BLaER1 treated with 17β-estradiol and CSF1 and Interleukin-3, amounts not matched to agents 10 nM and 100 nM (cell line): ENCODE measurements at regions not wholly inside any gene's neighbourhood (a gene's known extent, or its start where the extent isn't known, plus 50 kb on each side); places are given as distances from the start of the nearest gene placed in this dataset.

Source experiments
- H3K27ac ChIP-seq, 11 experiments: shearing (Covaris generic); formaldehyde crosslinking; 2 replicates each; pipeline ENCODE4 v1.8.1; 2022
- H3K27me3 ChIP-seq, 11 experiments: shearing (Covaris generic); formaldehyde crosslinking; 2 replicates each; pipeline ENCODE4 v1.8.1; 2022
- H3K36me3 ChIP-seq, 11 experiments: shearing (Covaris generic); formaldehyde crosslinking; 2 replicates each; pipeline ENCODE4 v1.8.1; 2022
- H3K4me1 ChIP-seq, 10 experiments: shearing (Covaris generic); formaldehyde crosslinking; 2 replicates each; pipeline ENCODE4 v1.8.1; 2022
- H3K4me2 ChIP-seq, 11 experiments: shearing (Covaris generic); formaldehyde crosslinking; 2 replicates each; pipeline ENCODE4 v1.8.1; 2022
- H3K4me3 ChIP-seq, 10 experiments: shearing (Covaris generic); formaldehyde crosslinking; 2 replicates each; pipeline ENCODE4 v1.8.1; 2022
- H3K9ac ChIP-seq, 11 experiments: shearing (Covaris generic); formaldehyde crosslinking; 2 replicates each; pipeline ENCODE4 v1.8.1; 2022
- H3K9me3 ChIP-seq, 11 experiments: shearing (Covaris generic); formaldehyde crosslinking; replicated peaks in 1 of 11; 2 replicates each; pipeline ENCODE4 v1.8.1; 2022
- H4K20me1 ChIP-seq, 11 experiments: shearing (Covaris generic); formaldehyde crosslinking; 2 replicates each; pipeline ENCODE4 v1.8.1; 2022
- Cebpa-rat ChIP-seq, 11 experiments: shearing (Covaris generic); IDR thresholded peaks; 2 replicates each; pipeline ENCODE4 v1.8.1; 2022

GRCh38 chr19:29075149-29075548 lies 137.8 kb downstream of the UQCRFS1 start:
- H3K27ac ChIP-seq = no peak overlapping the region
- H3K4me3 ChIP-seq = no peak overlapping the region
- no peak overlapping the region for H3K9ac ChIP-seq
- TF ChIP-seq Cebpa-rat (IDR thresholded peaks at IDR 0.05) = no peak
- H4K20me1 ChIP-seq = no peaks in the 10 kb centered on the region; a peak in 1 of 22 replicates
- H3K4me1 ChIP-seq = no peaks in the 10 kb centered on the region
- H3K9me3 ChIP-seq = no peaks in the 10 kb centered on the region
- no peaks in the 10 kb centered on the region for H3K27me3 ChIP-seq
- no peak overlapping the region for H3K4me2 ChIP-seq
- H3K36me3 ChIP-seq = no peaks in the 10 kb centered on the region

DNA sequence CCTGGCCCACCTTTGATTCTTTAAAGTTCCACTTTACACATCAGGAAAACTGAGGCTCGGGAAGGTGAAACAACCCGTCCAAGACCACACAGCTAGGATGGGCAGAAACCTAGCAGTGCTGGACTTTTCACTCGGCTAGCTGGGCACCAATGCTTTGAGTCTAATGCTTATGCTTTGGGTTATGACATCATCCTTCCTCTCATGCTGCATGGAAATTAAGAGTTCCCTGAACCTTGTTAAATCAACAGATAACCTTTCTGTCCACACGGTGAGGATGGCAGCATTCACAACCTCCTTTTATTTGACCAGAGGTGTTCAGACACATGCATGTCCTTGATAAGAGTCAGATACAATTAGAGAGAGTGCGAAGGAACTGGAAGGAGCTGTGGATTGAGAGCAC lies 138.4 kb downstream of the UQCRFS1 start:
- Histone ChIP-seq H3K27ac (no peak overlapping the region), H3K27me3 (no peaks in the 10 kb centered on the region), H3K4me2 (no peak overlapping the region), H3K4me3 (no peak overlapping the region), H3K9ac (no peak overlapping the region), H3K36me3 (no peaks in the 10 kb centered on the region), H3K4me1 (no peaks in the 10 kb centered on the region), H4K20me1 (no peaks in the 10 kb centered on the region), H3K9me3 (no peaks in the 10 kb centered on the region)
- no peak for TF ChIP-seq Cebpa-rat (IDR thresholded peaks at IDR 0.05)

DNA sequence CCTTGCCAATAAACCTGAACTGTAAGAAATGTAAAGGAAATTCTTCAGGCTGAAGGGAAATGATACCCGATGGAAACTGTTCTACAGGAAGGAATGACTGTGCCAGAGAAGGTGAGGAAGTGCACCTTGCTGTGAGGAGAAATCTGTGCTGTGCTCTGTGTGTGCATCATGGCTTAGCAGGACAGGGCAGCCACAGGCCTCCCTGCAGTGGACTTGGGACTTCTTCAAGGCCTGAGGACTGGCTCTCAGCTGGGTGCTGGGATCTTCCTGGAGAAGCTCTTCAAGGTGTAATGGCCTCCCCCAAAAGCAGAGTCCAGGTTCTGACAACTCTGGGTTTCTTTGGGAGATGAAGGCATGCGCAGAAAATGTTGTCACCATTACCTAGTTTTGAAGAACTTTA lies 145.1 kb downstream of the UQCRFS1 start:
- Histone ChIP-seq H3K4me2 (no peak overlapping the region), H3K9ac (no peak overlapping the region), H3K4me1 (peaks cover 0 to 4% (median 4%) of the 10 kb centered on the region in 10 experiments; a peak in 13 of 20 replicates), H3K9me3 (peaks cover 0 to 3% (median 0%) of the 10 kb centered on the region in 11 experiments; a peak in 1 of 22 replicates), H3K4me3 (no peak overlapping the region), H4K20me1 (no peaks in the 10 kb centered on the region), H3K27me3 (peaks cover 0 to 3% (median 0%) of the 10 kb centered on the region in 11 experiments; a peak in 1 of 22 replicates), H3K36me3 (no peaks in the 10 kb centered on the region), H3K27ac (no peak overlapping the region)
- no peak for TF ChIP-seq Cebpa-rat (IDR thresholded peaks at IDR 0.05)

DNA sequence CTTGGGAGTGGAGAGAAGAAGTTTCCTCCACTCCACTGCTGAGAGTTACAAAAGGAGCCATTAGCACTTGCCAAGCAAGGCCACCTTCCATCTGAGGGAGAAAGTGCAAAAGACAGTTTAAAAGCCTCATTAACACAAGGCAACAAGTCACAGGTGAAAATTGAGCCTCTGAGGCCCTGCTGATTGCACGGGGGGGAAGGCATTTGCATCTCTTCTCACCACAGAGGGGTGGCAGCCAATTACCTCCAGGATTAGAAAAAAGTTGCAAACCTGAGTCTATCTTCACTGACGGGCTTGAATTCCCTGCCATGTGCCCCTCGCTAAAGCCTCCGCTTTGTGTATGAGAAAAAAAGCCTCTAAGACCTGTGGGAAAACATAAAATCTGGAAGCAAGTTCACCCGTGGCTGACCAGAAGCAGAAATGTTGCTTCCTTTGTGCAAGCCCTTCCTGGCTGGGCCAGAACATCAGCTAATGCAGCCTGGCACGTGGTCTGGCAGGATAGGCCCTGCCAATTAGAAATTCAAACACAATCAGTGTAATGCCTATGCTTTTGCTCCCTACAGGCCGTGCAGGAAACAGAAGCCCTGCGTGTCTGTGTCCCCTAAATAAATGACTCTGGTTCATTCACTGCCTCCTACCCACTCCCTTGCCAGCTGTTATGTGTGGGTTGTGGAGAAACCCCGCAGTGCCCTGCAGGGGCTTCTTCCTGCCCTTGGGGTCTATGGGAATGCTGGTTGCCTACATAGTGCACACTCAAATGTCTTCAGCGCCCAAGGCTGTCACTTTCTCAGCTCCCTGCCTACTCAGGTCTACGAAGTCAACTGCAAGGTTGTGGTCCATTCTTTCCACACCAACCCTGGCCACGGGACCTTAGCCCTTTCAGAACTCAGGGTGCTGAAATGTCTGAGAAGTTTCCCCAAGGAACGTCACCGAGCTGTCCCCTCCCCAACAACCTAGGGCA lies 150.2 kb downstream of the UQCRFS1 start:
- Histone ChIP-seq H3K4me2 (peak overlapping the region in 8 of 11 experiments; percentile 43 to 86 (median 77); a peak in 16 of 22 replicates), H3K27ac (no peak overlapping the region), H4K20me1 (no peaks in the 10 kb centered on the region), H3K4me3 (no peak overlapping the region), H3K4me1 (peaks cover 0 to 45% (median 35%) of the 10 kb centered on the region in 10 experiments; a peak in 18 of 20 replicates), H3K36me3 (no peaks in the 10 kb centered on the region), H3K27me3 (peaks cover 0 to 16% (median 0%) of the 10 kb centered on the region in 11 experiments; a peak in 2 of 22 replicates), H3K9me3 (peaks cover 0 to 3% (median 0%) of the 10 kb centered on the region in 11 experiments; a peak in 1 of 22 replicates), H3K9ac (no peak overlapping the region; a peak in 1 of 22 replicates)
- TF ChIP-seq Cebpa-rat (IDR thresholded peaks at IDR 0.05) = no peak

- Histone ChIP-seq H3K27me3 (peaks cover 0 to 16% (median 0%) of the 10 kb centered on the region in 11 experiments; a peak in 2 of 22 replicates), H3K4me3 (no peak overlapping the region), H4K20me1 (no peaks in the 10 kb centered on the region), H3K9ac (peak overlapping the region in 2 of 11 experiments; percentile 12 to 31; a peak in 1 of 22 replicates), H3K27ac (peak overlapping the region in 6 of 11 experiments; percentile 31 to 69 (median 65); a peak in 10 of 22 replicates), H3K4me1 (peaks cover 0 to 45% (median 35%) of the 10 kb centered on the region in 10 experiments; a peak in 18 of 20 replicates), H3K4me2 (peak overlapping the region in 10 of 11 experiments; percentile 11 to 86 (median 76); a peak in 19 of 22 replicates), H3K36me3 (no peaks in the 10 kb centered on the region), H3K9me3 (no peaks in the 10 kb centered on the region)
- peak in 5 of 11 experiments; percentile 10 to 89 (median 56); a peak in 7 of 22 replicates for TF ChIP-seq Cebpa-rat (IDR thresholded peaks at IDR 0.05)
These were observed 152.1 kb downstream of the UQCRFS1 start for GRCh38 chr19:29060813-29061364.

DNA sequence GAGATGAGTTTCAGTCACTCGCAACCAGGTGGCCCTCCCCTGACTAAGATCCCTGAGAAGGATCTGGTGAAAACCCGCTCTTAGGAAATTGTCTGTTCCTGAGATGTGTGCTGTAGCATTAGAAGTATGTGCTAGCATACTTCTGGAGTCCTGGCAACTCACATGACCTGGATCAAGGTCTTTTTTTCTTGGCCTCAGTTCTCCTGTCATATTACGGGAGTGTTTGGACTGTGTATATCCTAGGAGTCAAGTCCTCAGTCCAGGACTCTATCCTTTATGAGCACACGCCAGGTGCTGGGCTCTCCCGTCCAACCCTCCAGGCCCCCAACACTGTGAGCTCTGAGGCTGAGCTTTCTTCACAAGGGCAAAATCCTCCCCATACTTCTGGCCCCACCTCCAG lies 156.4 kb downstream of the UQCRFS1 start:
- no peak overlapping the region for H3K4me3 ChIP-seq
- peaks cover 0 to 5% (median 0%) of the 10 kb centered on the region in 11 experiments; a peak in 2 of 22 replicates for H3K27me3 ChIP-seq
- H3K4me2 ChIP-seq = no peak overlapping the region
- H3K27ac ChIP-seq = no peak overlapping the region
- H3K4me1 ChIP-seq = peaks cover 0 to 28% (median 18%) of the 10 kb centered on the region in 10 experiments; a peak in 18 of 20 replicates
- no peaks in the 10 kb centered on the region for H3K9me3 ChIP-seq
- H4K20me1 ChIP-seq = no peaks in the 10 kb centered on the region
- no peak overlapping the region for H3K9ac ChIP-seq
- TF ChIP-seq Cebpa-rat (IDR thresholded peaks at IDR 0.05) = no peak
- no peaks in the 10 kb centered on the region for H3K36me3 ChIP-seq

GRCh38 chr19:29054886-29055675 lies 157.9 kb downstream of the UQCRFS1 start:
- H3K4me2 ChIP-seq = no peak overlapping the region
- H3K27ac ChIP-seq = no peak overlapping the region
- no peak overlapping the region for H3K4me3 ChIP-seq
- no peaks in the 10 kb centered on the region for H4K20me1 ChIP-seq
- TF ChIP-seq Cebpa-rat (IDR thresholded peaks at IDR 0.05) = no peak
- no peak overlapping the region for H3K9ac ChIP-seq
- no peaks in the 10 kb centered on the region for H3K9me3 ChIP-seq
- H3K27me3 ChIP-seq = peaks cover 0 to 5% (median 0%) of the 10 kb centered on the region in 11 experiments; a peak in 2 of 22 replicates
- peaks cover 0 to 14% (median 4%) of the 10 kb centered on the region in 10 experiments; a peak in 14 of 20 replicates for H3K4me1 ChIP-seq
- no peaks in the 10 kb centered on the region for H3K36me3 ChIP-seq

DNA sequence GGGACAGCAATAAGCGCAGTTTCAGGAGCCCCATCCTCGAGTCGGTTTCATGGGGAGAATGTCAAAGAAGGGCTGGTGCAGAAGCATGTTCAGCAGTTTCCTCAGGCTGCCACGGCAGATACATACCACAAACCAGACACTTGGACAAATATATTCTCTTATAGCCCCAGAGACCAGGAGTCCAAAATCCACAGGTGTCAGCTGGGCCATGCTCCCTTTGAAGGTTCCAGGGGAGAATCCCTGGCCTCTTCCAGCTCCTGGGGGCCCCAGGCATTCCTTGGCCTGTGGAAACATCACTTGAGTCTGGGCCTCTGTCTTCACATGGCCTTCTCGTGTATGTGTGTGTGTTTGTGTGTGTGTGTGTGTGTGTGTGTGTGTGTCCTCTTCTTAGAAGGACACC lies 164.1 kb downstream of the UQCRFS1 start:
- Histone ChIP-seq H3K27ac (no peak overlapping the region), H3K4me3 (no peak overlapping the region), H4K20me1 (no peaks in the 10 kb centered on the region), H3K27me3 (no peaks in the 10 kb centered on the region), H3K4me1 (peaks cover 0 to 5% (median 0%) of the 10 kb centered on the region in 10 experiments; a peak in 2 of 20 replicates), H3K4me2 (no peak overlapping the region), H3K9ac (no peak overlapping the region), H3K36me3 (no peaks in the 10 kb centered on the region), H3K9me3 (no peaks in the 10 kb centered on the region; a peak in 1 of 22 replicates)
- TF ChIP-seq Cebpa-rat (IDR thresholded peaks at IDR 0.05) = no peak
